Head of caudate nucleus (tissue), 42 donors: ENCODE measurements at regions not wholly inside any gene's neighbourhood (a gene's known extent, or its start where the extent isn't known, plus 50 kb on each side); places are given as distances from the start of the nearest gene placed in this dataset.

Source experiments
- DNase-seq, 42 donors: peaks; one replicate each; pipeline versions ENCODE4 v3.0.0 to v3.0.0-alpha.2; 2020 to 2021; ENCODE audit warnings: mixed read lengths in 7 of 42
- intact Hi-C: fragments of 100-400 bp; cut with DNase I; formaldehyde crosslinking; loops from one replicate; pipeline ENCODE4 v1.15.0; 2022

DNA sequence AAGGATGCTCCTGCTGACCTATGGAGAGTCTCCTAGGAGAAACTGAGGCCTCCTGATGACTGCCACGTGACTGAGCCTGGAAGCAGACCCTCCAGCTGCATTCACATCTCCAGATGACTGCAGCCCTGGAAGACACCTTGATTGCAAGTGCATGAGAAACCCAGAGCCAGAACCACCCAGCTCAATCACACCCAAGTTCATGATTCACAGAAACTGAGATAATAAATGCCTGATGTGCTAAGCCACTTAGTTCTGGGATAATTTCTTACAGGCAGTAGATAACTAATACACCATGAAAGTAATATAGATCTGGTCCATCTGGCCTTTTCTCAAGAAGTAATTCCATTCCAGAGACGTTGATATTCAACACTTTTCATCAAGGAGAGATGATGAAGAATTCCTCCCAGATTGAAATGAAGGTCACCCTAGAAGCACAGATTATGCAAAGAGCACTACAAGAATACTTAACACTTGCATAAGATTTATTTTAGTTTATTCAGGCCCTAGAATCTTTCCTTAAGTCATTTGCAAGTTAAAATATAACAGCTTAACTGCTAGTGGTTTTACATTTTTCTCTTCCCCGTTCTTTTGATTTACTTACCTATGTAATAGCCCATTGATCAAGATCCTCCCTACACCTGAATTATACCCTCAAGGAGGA, 208.2 kb upstream of the INHBA start:
- intact Hi-C loops = no loop called here
- DNase-seq = no peak

DNA sequence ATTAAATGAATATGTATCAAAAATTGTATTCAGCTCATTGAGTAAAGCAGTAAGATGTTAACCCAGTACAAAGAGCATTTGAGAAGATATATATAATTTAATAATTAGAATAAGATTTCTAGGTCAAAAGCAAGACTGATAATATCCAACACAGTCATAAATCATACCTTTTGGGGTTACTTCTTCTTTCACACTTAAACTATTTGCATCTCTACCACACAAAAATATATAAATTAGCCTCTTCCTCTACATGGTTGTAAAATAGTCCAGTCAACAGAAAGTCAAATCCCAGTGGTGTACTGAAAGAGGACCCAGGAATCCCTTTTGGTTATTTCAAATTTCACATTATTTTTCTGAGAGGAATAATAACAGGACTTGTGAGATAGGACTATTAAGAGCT, 204.6 kb upstream of the INHBA start:
- DNase-seq = no peak
- intact Hi-C loops = no loop called here

DNA sequence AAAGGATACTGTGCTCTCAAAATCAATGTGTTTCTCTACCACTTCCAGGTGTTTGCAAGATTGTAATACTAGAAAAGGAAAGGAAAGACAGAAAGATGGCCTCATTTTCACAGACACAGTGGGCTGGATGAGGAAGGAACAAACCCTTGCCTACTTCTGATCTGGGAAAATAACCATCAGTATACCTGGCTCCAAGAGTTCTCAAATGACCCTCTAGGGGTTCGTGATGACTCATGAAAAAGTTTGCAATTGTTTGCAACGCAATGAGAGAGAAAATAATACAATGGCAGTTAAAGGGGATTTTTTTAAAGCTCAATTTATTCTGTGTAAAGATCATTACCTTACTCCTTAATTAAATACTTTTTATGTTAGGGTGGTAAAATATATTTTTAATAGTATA, 197.6 kb upstream of the INHBA start:
- intact Hi-C loops = no loop called here
- no peak for DNase-seq

DNA sequence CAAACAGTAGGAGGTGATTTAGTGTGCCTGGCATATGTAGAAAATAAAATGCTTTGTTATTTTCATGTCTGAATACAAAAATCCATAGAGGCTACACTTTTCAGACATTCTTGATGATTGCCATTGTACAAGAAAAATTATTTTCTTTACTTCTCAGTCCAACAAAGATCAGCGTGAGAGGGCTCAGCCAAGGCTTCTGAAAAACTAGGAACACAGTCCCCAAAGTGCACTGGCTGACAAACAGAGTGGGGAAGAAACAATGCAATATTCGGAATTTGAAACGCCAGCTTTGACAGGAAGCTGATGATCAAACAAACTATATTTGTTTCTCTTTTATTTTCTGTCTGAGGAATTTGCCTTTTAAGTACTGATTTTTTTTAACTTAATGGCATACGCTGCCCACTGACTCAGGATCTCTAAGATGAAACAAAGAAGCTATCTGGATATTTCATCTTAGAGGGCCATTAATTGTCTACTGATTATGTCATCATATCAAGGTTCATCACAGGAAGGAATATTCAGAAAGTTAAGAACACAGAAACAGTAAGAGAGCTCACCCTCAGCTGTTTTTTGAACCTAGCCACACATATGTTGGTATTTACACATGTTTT, 197.0 kb upstream of the INHBA start:
- DNase-seq = no peak
- intact Hi-C loops = no loop called here

DNA sequence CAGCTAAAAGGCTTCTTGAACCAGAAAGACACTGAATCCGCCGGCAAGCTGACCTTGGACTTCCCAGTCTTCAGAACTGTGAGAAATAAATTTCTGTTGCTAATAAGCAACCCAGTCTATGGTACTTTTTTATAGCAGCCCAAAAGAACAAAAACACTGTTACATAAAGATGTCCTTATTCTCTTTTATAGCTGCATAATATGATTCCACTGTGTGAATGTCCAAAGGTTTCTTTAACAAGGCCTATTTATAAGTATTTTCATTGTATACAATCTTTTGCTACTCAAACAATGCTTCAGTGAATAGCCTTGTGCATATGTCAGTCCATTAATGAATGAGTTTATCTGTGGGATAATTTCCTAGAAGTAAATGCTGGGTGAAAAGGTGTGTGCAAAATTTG, 190.8 kb upstream of the INHBA start:
- intact Hi-C loops = no loop called here
- DNase-seq = no peak

DNA sequence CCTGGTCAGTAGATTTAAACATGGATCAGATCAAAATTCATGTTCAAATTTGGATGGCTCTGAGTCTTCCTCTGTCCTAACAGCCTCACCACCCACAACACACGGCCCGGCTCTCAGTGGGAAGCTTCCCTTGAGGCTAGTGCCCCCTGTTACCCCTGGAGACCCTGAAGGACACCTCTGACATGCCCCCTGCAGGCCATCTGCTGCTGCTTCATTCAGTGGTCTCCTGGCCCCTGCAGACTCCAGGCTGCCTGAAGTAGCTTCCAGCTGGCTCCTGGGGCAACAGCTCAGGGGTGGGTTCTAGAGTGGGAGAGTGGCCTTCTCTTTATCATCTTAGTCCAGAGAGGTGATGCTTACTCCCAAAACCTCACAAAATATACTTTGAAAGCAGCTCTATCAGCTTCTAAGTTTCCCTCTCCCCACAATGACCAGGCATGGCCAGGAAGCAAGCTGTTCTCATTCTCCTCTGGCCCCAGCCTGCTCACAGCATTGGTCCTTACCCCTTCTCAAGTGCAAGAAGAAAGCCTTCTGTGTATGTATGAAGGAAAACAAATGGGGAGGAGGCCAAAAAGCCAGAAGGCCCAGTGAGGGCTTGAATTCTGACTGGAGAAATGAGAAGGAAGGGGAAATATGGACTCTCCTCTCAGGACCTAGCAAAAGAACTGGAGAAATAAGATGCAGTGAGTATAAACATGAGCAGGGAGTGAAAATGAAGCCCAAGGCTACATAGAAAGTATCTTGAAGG, 189.6 kb upstream of the INHBA start:
- intact Hi-C loops = no loop called here
- no peak for DNase-seq

DNA sequence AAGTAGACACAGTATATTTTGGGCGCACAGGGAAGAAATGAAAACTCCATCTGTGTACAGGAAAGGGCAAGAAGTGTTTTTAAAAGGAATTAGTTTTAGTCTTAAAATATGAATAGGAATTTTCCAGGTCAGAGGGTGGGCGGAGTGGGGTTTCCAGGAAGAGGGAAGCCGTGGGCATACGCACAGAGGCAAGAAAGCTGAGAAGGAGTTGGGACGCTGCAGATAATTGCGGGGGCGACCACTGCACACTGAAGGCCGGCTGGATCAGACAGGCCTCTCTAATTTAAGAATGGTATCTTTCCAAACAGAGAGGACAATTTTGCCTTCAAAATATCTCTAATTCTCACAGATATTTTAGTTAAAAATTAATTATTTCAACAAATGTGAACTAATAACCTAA, 189.1 kb upstream of the INHBA start:
- DNase-seq = peak in 8 of 42 donors; percentile 2 to 54 (median 19)
- intact Hi-C loops = no loop called here

DNA sequence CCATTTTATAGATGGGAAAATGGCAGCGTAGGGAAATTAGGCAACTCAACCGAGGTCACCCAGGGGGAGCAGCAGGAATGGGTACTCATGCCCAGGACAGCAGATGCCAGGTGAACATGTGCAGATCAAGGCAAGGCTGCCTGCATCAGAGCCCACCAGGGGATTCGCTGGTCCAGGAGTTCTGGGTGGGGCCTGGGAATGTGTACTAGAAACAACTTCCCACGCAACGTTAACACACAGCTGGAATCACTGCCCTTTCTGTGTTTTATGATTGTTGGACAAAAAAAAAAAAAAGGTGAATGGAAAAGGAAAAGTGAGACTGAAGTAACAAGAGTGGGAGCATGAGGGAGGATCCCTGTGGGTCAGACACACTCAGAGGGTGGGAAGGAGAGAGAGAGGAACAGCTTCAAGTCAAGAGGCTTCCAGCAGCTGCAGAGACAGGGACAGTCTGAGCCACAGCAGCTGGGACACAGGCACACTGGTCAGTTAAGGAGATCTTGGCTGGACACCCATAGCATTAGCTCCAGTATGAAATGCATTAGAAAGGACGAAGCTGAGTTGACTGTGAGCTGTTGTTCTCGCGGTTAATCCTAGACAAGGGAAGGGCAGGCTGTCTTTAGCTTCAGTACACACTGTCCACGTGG, 187.9 kb upstream of the INHBA start:
- intact Hi-C loops = no loop called here

DNA sequence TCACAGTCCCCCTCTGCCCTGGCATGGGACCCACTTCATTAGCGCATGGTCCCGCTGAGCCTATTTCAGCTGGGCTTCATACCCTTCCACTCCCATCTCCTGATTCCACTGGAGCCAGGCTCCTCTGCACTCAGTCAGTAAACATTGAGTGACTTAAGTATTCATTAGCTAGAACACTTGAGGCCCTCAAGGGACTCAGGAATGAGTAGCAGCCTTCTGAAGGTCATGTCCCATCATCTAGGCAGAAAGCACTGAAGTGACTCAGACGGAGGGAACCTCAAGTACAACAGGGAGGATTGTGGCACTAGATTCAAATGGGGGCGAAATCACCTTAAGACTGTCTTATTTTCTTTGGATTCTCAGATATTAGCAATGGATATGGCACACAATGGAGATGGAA, 186.6 kb upstream of the INHBA start:
- intact Hi-C loops = no loop called here
- DNase-seq = no peak

More for the DNA sequence above, 187.9 kb upstream of the INHBA start:
- no peak for DNase-seq

DNA sequence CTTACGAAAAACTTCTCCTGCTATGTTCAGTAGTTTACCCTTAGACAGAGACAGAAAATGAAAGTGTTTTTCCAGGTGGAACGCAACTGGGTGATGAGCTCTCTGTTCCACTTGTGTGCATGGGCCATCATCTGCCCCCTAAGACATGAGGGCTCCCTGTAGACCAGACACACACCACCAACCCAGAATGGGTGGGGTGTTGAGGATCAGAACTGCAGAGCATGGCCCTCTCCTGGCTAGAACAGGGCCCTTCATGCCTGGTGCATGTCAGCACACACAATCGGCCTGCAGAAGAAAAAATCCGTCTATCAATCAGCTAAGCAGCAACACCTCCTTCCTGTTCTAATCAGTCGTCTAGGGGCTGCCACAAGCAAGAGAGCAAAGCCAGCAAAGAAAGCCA, 186.2 kb upstream of the INHBA start:
- no peak for DNase-seq
- intact Hi-C loops = no loop called here

DNA sequence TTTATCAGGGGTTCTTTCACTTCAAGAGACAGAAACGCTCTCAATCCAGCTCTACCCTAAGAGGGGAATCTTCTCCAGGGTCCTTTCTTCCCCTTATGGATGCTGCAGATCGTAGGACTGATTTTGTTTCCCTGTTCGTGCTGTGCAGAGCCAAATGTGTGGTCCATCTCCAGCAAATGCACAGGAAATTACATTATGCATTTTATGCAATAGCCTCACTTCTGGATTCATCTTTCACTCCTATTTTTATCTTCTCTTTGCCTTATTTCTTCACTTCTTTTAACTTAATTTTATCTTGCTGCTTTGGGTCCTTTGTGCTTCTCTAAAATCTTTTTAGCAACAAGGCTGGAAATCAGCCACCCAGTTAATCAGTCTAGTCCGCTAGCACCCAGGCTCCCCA, 184.5 kb upstream of the INHBA start:
- intact Hi-C loops = no loop called here
- DNase-seq = no peak

DNA sequence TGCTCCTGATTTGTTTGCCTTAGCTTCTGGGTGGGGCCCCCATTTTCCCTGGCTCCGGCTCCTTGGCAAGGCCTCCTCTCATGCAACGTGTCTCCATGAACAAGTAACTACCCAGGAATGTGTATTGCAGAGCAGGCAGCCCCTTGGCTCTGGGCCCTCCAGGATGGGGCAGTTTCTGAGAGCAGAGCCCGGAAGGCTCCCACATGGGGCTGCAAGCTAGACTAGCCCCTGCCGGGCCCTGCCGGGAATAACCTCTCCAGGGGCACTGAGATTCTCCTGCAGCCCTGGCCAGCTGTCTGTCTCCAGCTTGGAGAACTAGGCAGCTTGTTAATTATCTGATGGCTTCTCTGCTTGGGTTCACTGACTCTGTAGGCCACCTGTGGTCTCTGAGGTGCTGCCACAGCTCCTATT, 184.0 kb upstream of the INHBA start:
- DNase-seq = no peak

DNA sequence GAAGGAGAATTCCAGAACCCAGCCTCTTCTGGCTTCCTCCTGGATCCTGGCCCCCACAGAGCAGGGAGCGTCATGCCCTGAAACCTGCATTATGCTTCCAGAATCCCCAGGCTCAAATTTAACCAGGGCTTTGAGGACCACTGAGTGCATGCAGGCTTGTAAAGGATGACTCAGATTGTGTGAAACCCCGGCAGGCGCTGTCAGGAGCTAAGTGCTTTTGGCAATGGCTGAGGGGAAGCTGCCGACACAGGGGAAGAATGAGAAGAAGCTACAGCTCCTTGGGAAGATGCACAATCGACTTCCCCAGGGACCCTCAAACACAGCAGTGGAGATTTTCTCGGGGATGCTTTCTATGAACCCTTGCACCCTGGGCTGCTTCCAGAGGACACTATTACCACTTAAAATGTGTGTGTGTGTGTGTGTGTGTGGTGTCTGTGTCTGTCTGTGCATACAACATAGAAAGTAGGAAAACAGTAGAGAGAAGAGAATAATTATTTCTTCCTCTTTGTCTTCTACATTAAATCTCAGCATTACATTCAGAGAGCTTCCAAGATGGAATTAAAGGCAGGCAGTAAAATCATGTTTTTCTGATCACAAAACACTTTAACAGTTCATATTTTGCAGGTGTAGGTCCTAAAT, 183.5 kb upstream of the INHBA start:
- peak in 4 of 42 donors; percentile 7 to 24 (median 13) for DNase-seq
- intact Hi-C loops = no loop called here

More for the DNA sequence above, 184.0 kb upstream of the INHBA start:
- intact Hi-C loops = no loop called here

DNA sequence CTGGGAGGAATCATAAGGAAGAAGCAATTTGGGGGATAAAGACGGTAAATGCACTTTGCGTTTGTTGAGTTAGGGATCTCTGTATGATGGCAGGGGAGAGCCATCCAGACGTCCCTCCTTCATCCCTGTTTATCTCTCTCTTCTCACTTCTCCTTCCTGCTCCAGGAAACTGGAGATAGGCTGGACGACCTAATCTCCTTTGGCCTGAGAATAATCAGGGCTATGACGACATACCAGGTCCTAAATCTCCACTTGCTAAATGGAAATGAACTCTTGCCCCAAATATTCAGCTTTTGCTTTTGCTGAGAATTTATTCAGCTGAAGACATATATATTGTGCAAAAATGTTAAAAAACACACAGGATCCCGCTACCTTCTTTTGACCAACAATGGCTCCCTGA, 182.9 kb upstream of the INHBA start:
- intact Hi-C loops = no loop called here
- DNase-seq = no peak

DNA sequence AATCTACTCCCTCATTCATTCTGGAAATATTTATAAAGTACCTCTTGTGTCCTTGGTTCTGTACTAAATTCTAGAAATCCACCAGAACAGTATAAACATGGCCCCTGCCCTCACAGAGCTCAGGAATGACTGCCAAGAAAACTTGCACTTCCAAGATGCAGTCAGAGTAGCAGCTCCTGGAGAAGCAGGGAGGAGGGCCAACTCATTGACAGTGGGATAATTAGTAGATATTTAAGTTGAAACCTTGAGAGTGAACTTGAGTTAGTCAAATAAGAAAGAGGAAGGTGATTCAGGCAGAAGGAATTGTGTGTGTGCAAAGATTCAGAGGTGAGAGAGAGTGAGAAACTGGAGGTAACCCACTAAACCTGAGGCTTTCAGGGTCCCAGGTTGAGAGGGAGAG, 182.2 kb upstream of the INHBA start:
- intact Hi-C loops = no loop called here
- no peak for DNase-seq

DNA sequence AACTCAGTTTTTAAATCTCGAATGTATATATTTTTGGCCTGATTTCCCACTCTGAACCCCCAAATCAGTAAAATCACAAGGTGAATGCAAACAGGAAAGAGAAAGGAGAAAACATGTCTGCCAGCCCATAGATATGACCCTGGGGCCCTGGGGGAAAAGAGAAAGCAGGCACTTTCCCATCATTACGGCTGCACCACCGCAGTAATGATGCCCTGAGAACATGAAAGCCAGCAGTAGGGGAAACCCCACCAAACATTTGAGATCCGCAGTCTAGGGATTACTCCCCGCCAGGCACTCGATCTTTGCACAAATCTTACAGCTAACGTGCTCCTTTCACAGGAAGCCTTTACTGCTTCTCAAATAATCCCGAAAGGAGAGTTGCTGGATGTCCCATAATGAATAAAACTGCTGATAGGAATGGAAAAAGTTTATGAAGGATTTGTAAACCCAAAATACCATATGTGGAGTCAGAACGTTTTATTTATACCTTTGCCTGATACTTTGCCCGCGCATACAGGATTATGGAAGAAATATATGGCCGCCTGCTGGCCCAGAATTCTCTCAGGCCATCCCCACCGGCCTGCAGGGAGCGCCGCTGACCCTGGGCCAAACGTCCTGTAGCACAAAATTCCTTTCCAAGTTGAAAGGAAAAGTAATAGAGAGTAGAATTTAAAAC, 180.0 kb upstream of the INHBA start:
- intact Hi-C loops = no loop called here
- no peak for DNase-seq

DNA sequence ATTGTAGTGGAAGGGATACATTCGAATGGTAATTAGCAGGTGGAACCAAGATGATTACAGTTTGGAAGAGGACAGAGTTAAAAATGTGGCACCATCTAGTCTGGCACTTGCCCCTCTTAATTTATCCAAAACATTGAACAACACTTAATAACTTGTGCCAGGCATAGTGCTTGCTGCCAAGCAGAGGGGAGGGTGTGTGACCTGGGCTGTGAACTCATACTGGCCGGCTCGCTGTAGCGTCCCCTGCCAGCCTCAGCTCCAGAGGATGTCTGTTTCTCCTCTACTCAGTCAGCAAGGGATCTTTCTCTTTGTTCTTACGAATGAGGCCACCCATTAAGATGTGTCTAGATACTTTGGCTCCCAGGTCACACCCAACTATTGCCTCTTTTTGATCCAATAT, 179.4 kb upstream of the INHBA start:
- DNase-seq = peak in 7 of 42 donors; percentile 17 to 47 (median 24)
- intact Hi-C loops = no loop called here

DNA sequence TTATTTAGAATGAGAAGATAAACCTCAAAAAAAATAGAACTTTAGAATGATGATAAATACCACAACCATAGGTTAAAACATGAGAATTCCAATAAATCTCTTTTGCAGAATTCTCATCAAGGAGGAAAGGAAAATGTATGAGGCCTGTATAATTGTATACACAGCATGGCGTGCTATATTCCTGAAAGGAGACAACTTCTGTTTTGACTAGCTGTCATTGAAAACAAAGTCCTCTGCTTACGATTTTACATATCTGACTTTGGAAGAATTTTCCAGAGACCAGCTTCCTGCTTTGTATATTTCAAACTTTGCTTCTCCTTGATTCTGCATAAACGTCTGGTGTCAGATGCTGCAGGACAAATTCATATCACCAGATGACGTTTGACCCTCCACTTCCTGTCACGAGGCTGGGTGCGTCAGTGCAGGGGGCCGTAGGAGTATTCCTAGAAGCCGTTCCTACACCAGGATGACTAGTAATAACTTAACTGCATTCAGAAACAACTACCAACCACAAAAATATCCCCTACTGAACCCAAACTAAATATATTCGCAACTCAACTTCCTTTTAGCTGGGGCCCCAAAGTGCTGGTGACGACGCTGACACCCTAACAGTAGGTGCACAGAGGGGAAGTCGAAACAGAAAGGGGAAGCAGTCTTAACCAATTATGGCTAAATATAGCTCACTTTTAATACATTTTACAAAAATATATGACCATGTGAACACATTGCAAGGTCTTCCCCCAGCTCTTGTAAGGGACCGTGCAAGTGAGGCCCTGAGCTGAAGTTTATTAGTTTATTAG, 178.6 kb upstream of the INHBA start:
- DNase-seq = peak in 14 of 42 donors; percentile 7 to 57 (median 26)
- intact Hi-C loops = no loop called here
